Mesendoderm (in vitro differentiated cells): ENCODE measurements at regions not wholly inside any gene's neighbourhood (a gene's known extent, or its start where the extent isn't known, plus 50 kb on each side); places are given as distances from the start of the nearest gene placed in this dataset.

Experiments
- DNase-seq: peaks from one replicate; pipeline ENCODE4 v3.0.0; 2013
- H2AK5ac ChIP-seq: 2 replicates; pipeline ENCODE4 v1.6.1; 2013; ENCODE audit warnings: low read length, inconsistent platforms
- H2BK120ac ChIP-seq: 2 replicates; pipeline ENCODE4 v1.6.1; 2013; ENCODE audit warnings: low read depth, mild to moderate bottlenecking, low read length, moderate library complexity, mixed read lengths
- H2BK15ac ChIP-seq: replicated peaks from 2 replicates; pipeline ENCODE4 v1.6.1; 2013; ENCODE audit warnings: low read depth, mild to moderate bottlenecking, moderate library complexity
- H2BK5ac ChIP-seq: 2 replicates; pipeline ENCODE4 v1.6.1; 2013; ENCODE audit warnings: low read length, inconsistent platforms
- H3K18ac ChIP-seq: 2 replicates; pipeline ENCODE4 v1.6.1; 2013; ENCODE audit warnings: mild to moderate bottlenecking, low read length, mixed read lengths
- H3K23ac ChIP-seq: one replicate; pipeline ENCODE4 v1.6.1; 2013; ENCODE audit warnings: low read length
- H3K27ac ChIP-seq: 2 replicates; pipeline ENCODE4 v1.5.1; 2013; ENCODE audit warnings: low read depth, mild to moderate bottlenecking, inconsistent platforms, low read length, moderate library complexity
- H3K27me3 ChIP-seq: 2 replicates; pipeline ENCODE4 v1.6.1; 2013; ENCODE audit warnings: low read length, control low read depth, mild to moderate bottlenecking, inconsistent platforms; ENCODE audit not compliant: insufficient read depth, poor library complexity
- H3K36me3 ChIP-seq: 2 replicates; pipeline ENCODE4 v1.6.1; 2013; ENCODE audit warnings: low read length, inconsistent platforms; ENCODE audit not compliant: control insufficient read depth, insufficient read depth
- H3K4ac ChIP-seq: one replicate; pipeline ENCODE4 v1.6.1; 2013; ENCODE audit warnings: low read depth, mild to moderate bottlenecking, low read length, moderate library complexity
- H3K4me1 ChIP-seq: 2 replicates; pipeline ENCODE4 v1.6.1; 2013; ENCODE audit warnings: low read depth, low read length, inconsistent platforms; ENCODE audit not compliant: control insufficient read depth
- H3K4me2 ChIP-seq: 2 replicates; pipeline ENCODE4 v1.6.1; 2013; ENCODE audit warnings: low read length
- H3K4me3 ChIP-seq: 2 replicates; pipeline ENCODE4 v1.5.1; 2013; ENCODE audit warnings: mild to moderate bottlenecking, low read length
- H3K56ac ChIP-seq: one replicate; pipeline ENCODE4 v1.6.1; 2013; ENCODE audit warnings: low read length
- H3K79me1 ChIP-seq: 2 replicates; pipeline ENCODE4 v1.6.1; 2013; ENCODE audit warnings: low read length, inconsistent platforms
- H3K79me2 ChIP-seq: 2 replicates; pipeline ENCODE4 v1.6.1; 2013; ENCODE audit warnings: mild to moderate bottlenecking, low read length; ENCODE audit not compliant: control insufficient read depth, insufficient read depth
- H3K9ac ChIP-seq: 2 replicates; pipeline ENCODE4 v1.6.1; 2013; ENCODE audit warnings: low read length, inconsistent platforms
- H4K5ac ChIP-seq: one replicate; pipeline ENCODE4 v1.6.1; 2013; ENCODE audit warnings: low read length
- H4K8ac ChIP-seq: one replicate; pipeline ENCODE4 v1.6.1; 2013; ENCODE audit warnings: low read depth, mild to moderate bottlenecking, control low read depth, low read length, moderate library complexity
- WGBS: extraction: QIAGEN DNeasy Blood & Tissue Kit; methylation state at CpG from one replicate; pipeline ENCODE4 v1.1.7; 2013; ENCODE audit warnings: low lambda C conversion rate, missing lambda C conversion rate; ENCODE audit not compliant: insufficient coverage; ENCODE audit errors: extremely low coverage; 5-methylcytosine and 5-hydroxymethylcytosine counted together

DNA sequence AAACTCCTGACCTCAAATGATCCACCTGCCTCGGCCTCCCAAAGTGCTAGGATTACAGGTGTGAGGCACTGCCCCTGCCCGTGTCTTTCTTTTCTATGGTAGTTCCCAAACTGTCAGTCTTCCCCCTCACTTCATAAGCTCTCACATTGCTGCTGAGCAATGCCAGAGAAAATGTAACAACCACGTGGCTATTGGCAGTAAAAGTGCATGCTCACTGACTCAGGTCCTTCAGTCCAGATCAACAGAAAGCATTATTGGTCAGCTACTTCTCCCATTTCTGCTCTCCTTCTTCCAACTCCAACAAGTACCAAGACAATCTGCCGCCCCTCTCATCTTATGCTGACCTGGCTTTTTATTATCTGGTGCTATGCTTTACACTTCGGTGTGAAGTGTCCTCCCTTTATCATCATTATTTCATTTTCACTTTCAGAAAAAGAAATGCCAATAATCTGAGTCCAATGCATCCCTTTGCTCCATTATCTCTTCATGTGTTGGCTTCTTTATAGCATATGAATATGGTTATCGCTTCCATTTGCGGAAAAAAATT lies 133.8 kb upstream of the UGT8 start:
- Histone ChIP-seq H3K36me3 (no peaks in the 10 kb centered on the region), H3K27me3 (no peaks in the 10 kb centered on the region), H3K4me3 (no peak overlapping the region), H3K4me1 (no peaks in the 10 kb centered on the region), H4K5ac (no peak overlapping the region), H2BK15ac (no peak overlapping the region), H4K8ac (no peak overlapping the region), H3K18ac (no peak overlapping the region), H3K27ac (no peak overlapping the region), H3K79me2 (no peaks in the 10 kb centered on the region), H3K4me2 (no peak overlapping the region), H3K23ac (no peak overlapping the region), H3K79me1 (no peaks in the 10 kb centered on the region), H2BK120ac (no peak overlapping the region), H3K4ac (no peak overlapping the region), H3K9ac (no peak overlapping the region), H2BK5ac (no peak overlapping the region), H3K56ac (no peak overlapping the region), H2AK5ac (no peak overlapping the region)
- no CpG with 5 or more reads among the region's 7 CpGs for WGBS
- DNase-seq, result no peak

DNA sequence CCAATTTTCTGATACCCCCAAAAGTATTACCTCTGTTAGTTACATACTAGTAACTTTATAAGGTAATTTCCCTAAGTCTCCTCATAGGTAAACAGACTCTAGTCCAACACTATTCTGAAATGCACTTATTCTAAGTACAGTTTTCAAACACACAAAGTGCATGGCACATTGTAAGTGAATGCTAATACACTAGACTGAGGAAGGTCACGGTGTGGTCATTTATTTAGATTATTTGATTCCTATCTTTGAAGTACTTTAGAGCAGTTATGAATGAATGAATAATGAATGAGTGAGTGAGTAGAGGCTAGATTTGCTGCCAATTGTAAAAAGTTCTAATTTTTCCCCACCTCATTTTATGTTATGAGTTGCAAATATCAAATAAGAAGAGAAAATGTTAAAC lies 132.8 kb upstream of the UGT8 start:
- Histone ChIP-seq H3K27ac (no peak overlapping the region), H2BK15ac (no peak overlapping the region), H4K8ac (no peak overlapping the region), H3K18ac (no peak overlapping the region), H3K79me1 (no peaks in the 10 kb centered on the region), H2BK120ac (no peak overlapping the region), H3K9ac (no peak overlapping the region), H3K27me3 (no peaks in the 10 kb centered on the region), H3K4me3 (no peak overlapping the region), H3K4me2 (no peak overlapping the region), H4K5ac (no peak overlapping the region), H3K4me1 (no peaks in the 10 kb centered on the region), H3K4ac (no peak overlapping the region), H3K79me2 (no peaks in the 10 kb centered on the region), H2BK5ac (no peak overlapping the region), H3K23ac (no peak overlapping the region), H2AK5ac (no peak overlapping the region), H3K56ac (no peak overlapping the region), H3K36me3 (no peaks in the 10 kb centered on the region)
- no peak for DNase-seq
- WGBS, result no CpG with 5 or more reads among the region's 1 CpG

DNA sequence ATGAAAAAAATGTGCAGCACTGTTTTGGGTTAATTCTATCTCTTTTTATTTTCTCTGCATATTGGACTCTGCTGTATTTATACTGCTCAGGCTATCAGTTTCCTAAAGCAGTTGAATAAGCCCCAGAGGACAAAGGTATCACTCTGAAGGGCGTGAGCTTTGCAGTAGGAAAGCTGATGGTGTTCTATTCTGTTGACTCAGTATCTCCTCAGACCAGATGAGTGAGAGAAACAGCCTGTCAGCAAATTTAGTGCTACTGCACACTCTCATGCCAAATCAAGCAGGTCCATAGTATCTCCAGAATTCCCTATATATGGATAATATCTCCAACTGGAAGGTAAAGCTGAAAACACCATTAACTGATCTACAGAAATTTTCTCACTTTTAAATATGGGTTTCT lies 132.3 kb upstream of the UGT8 start:
- no peaks in the 10 kb centered on the region for H3K27me3 ChIP-seq
- H3K36me3 ChIP-seq, result no peaks in the 10 kb centered on the region
- H3K56ac ChIP-seq, result no peak overlapping the region
- H3K79me1 ChIP-seq, result no peaks in the 10 kb centered on the region
- no peak for DNase-seq
- no peaks in the 10 kb centered on the region for H3K79me2 ChIP-seq
- no CpG with 5 or more reads among the region's 1 CpG for WGBS
- H3K4me1 ChIP-seq, result no peaks in the 10 kb centered on the region
- H2BK120ac ChIP-seq, result no peak overlapping the region
- H3K9ac ChIP-seq, result no peak overlapping the region
- no peak overlapping the region for H4K8ac ChIP-seq
- no peak overlapping the region for H2AK5ac ChIP-seq
- no peak overlapping the region for H3K4ac ChIP-seq
- H2BK15ac ChIP-seq, result no peak overlapping the region
- H3K18ac ChIP-seq, result no peak overlapping the region
- H3K4me3 ChIP-seq, result no peak overlapping the region
- no peak overlapping the region for H2BK5ac ChIP-seq
- H3K23ac ChIP-seq, result no peak overlapping the region
- H3K27ac ChIP-seq, result no peak overlapping the region
- no peak overlapping the region for H3K4me2 ChIP-seq
- H4K5ac ChIP-seq, result no peak overlapping the region

DNA sequence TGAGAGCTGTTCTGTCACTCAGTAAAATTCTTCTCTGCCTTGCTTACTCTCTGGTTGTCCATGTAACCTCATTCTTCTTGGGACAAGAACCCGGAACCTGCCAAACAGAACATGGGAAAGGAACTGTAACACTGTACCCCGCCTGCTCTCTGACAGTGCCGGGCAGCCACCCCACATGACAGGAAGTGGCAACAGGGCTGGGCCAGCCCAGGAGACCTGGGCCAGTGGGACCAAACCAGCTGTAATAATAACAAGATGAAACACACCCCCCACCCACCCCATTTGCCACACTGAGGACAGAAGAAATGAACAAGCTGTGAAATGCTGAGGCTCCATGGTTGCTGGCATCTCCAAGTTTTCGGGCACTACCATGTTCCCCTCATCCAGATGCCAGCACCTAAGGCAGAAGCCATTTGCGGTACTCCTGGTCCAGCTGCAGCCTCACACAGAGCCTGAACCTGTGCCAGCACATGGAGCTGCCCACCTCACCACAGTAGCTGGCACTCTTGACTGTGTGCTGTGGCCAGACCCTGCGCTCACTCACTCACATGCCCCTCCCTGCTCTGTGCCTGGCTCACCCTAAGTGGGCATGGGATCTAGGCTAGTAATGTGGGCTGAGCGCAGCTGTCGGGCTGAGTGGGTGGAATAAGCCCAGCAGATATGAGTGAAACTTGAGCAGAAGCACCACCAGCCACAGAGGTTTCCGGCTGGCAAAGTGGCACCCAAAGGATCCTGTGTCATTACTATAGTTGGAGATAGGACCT lies 126.2 kb upstream of the UGT8 start:
- H2BK15ac ChIP-seq, result no peak overlapping the region
- no peaks in the 10 kb centered on the region for H3K79me1 ChIP-seq
- no peaks in the 10 kb centered on the region for H3K4me1 ChIP-seq
- H4K5ac ChIP-seq, result no peak overlapping the region
- DNase-seq, result no peak
- no peak overlapping the region for H3K56ac ChIP-seq
- H2BK120ac ChIP-seq, result no peak overlapping the region
- H4K8ac ChIP-seq, result no peak overlapping the region
- H2BK5ac ChIP-seq, result no peak overlapping the region
- WGBS, result no CpG with 5 or more reads among the region's 9 CpGs
- H3K23ac ChIP-seq, result no peak overlapping the region
- H3K27ac ChIP-seq, result no peak overlapping the region
- no peak overlapping the region for H3K4ac ChIP-seq
- H3K4me2 ChIP-seq, result no peak overlapping the region
- H3K79me2 ChIP-seq, result no peaks in the 10 kb centered on the region
- no peak overlapping the region for H3K9ac ChIP-seq
- H3K18ac ChIP-seq, result no peak overlapping the region
- no peak overlapping the region for H3K4me3 ChIP-seq
- H2AK5ac ChIP-seq, result no peak overlapping the region
- no peaks in the 10 kb centered on the region for H3K36me3 ChIP-seq
- no peaks in the 10 kb centered on the region for H3K27me3 ChIP-seq

DNA sequence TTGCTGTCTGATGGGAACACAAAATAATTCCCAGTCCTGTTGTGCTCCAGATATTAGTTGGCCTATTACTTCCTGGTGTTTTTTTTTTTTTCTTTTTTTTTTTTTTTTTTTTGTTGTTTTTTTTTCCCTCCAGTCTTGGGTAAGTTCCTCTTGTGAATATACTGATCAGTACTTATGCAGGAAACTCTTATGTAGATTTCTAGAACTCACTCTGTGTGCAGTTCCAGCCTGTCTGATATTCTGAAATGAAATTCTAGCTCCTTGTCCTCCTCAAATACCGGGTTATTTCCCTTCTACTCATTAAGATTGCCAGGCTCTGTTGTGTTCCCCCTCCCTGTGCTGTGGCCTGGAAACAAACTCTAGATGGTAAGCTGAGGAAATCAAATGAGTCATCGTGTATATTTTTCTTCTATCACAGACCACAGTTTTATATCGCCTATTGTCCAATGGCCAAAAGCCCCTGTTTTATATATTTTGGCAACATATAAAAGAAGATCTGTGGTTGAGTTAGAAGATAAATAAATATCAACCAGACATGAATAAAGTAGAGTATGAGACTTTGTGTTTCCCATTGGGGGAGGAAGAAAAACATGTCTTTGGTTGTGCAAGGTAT lies 124.3 kb upstream of the UGT8 start:
- H3K23ac ChIP-seq, result no peak overlapping the region
- no peaks in the 10 kb centered on the region for H3K4me1 ChIP-seq
- no peak overlapping the region for H4K8ac ChIP-seq
- no peak overlapping the region for H2BK120ac ChIP-seq
- H2BK5ac ChIP-seq, result no peak overlapping the region
- no peaks in the 10 kb centered on the region for H3K27me3 ChIP-seq
- no peaks in the 10 kb centered on the region for H3K79me2 ChIP-seq
- H2BK15ac ChIP-seq, result no peak overlapping the region
- no peak overlapping the region for H3K18ac ChIP-seq
- no peak overlapping the region for H3K56ac ChIP-seq
- no peak overlapping the region for H3K27ac ChIP-seq
- H4K5ac ChIP-seq, result no peak overlapping the region
- no peaks in the 10 kb centered on the region for H3K79me1 ChIP-seq
- no peak overlapping the region for H2AK5ac ChIP-seq
- no peak for DNase-seq
- H3K9ac ChIP-seq, result no peak overlapping the region
- no peak overlapping the region for H3K4me2 ChIP-seq
- WGBS, result no CpG with 5 or more reads among the region's 3 CpGs
- no peak overlapping the region for H3K4me3 ChIP-seq
- no peaks in the 10 kb centered on the region for H3K36me3 ChIP-seq
- no peak overlapping the region for H3K4ac ChIP-seq
